Transverse colon (tissue), 3 donors: ENCODE measurements at regions not wholly inside any gene's neighbourhood (a gene's known extent, or its start where the extent isn't known, plus 50 kb on each side); places are given as distances from the start of the nearest gene placed in this dataset.

ENCODE experiments used
- EP300 ChIP-seq: sonication (generic); formaldehyde crosslinking; IDR thresholded peaks from one replicate; pipeline ENCODE4 v1.6.1; 2017; ENCODE audit warnings: antibody characterized with exemption, low read depth
- TF ChIP-seq, protein P1 (sequence below), 5 experiments: fragments of 200-600 bp in 3 of 5; fragments of 450-650 bp in 2 of 5; sonication (generic) in 3 of 5; IDR thresholded peaks; 1 replicate in 2 of 5; 2 replicates in 3 of 5; pipeline ENCODE4 v1.5.1; 2016 to 2017; ENCODE audit warnings: antibody characterized with exemption in 5 of 5, inconsistent platforms in 3 of 5, mild to moderate bottlenecking in 2 of 5, moderate library complexity in 1 of 5

DNA sequence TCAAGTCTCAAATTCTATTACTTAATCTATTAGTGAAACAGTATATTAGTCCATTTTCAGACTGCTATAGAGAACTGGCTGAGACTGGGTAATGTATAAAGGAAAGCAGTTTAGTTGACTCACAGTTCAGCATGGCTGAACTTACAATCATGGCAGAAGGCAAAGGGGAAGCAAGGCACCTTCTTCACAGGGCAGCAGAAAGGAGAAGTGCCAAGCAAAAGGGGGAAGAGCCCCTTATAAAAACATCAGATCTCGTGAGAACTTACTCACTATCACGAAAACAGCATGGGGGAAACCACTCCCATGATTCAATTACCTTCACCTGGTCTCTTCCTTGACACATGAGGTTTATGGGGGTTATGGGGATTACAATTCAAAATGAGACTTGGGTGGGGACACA is 67.9 kb upstream of the CHSY3 start:
- TF ChIP-seq, protein P1, sequence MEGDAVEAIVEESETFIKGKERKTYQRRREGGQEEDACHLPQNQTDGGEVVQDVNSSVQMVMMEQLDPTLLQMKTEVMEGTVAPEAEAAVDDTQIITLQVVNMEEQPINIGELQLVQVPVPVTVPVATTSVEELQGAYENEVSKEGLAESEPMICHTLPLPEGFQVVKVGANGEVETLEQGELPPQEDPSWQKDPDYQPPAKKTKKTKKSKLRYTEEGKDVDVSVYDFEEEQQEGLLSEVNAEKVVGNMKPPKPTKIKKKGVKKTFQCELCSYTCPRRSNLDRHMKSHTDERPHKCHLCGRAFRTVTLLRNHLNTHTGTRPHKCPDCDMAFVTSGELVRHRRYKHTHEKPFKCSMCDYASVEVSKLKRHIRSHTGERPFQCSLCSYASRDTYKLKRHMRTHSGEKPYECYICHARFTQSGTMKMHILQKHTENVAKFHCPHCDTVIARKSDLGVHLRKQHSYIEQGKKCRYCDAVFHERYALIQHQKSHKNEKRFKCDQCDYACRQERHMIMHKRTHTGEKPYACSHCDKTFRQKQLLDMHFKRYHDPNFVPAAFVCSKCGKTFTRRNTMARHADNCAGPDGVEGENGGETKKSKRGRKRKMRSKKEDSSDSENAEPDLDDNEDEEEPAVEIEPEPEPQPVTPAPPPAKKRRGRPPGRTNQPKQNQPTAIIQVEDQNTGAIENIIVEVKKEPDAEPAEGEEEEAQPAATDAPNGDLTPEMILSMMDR (IDR thresholded peaks at IDR 0.05), result no peak
- no peak for TF ChIP-seq EP300
